ENCODE measurements at regions not wholly inside any gene's neighbourhood (a gene's known extent, or its start where the extent isn't known, plus 50 kb on each side); places are given as distances from the start of the nearest gene placed in this dataset.
"Not testable (repeated sequence)": the region's sequence is repeated elsewhere in the genome, so short reads cannot be mapped to it uniquely, and the experiment has no call there.

DNA sequence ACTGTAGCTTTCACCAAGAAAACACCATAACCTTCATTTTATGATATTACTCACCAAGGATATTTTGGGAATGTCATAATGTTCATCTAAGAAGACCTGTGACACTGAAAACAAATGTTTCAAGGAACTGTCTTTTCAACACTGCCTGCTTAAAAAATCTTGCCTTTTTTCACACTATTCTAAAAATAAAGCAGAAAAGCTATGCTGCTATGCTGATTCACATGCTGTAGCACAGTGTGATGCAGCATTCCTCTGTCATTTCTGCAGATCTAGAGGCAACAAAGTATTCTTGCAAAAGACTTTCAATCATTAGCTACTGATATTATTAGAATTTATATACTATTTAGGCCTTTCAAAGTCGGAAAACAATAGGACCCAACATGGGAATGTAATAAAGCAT lies 525.7 kb downstream of the UQCRFS1 start:
- no peak for DNase-seq (ENCODE audit: extremely low read depth, low read depth)
- TF ChIP-seq CTCF (IDR thresholded peaks at IDR 0.05; ENCODE audit: low read depth, low read length, missing control alignments), result no peak
- H3K4me3 ChIP-seq (replicated peaks; ENCODE audit: low read depth, low read length), result no peak overlapping the region

DNA sequence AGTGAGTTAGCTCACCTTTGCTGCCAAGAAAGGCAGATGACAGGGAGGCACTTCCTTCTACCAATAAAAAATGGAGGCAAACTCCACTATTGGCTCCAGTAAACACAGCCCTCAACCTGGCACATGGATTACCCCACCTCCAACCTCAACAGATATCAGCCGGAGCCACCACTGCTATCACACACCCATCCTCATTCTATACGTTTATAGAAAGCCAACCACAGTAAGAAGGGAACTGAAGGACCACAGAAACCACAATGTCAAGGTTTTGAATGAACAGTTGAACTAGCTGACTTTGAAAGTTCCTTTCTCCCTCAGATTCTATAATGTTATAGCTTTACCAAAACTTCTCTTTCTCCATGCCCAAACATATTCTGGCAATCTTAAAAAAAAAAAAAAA lies 526.2 kb downstream of the UQCRFS1 start:
- H3K4me3 ChIP-seq (replicated peaks; ENCODE audit: low read depth, low read length), result no peak overlapping the region
- no peak for TF ChIP-seq CTCF (IDR thresholded peaks at IDR 0.05; ENCODE audit: low read depth, low read length, missing control alignments)
- DNase-seq (ENCODE audit: extremely low read depth, low read depth), result no peak

GRCh38 chr19:28685802-28686201 lies 527.1 kb downstream of the UQCRFS1 start:
- no peak for DNase-seq (ENCODE audit: extremely low read depth, low read depth)

GRCh38 chr19:28685077-28685476 lies 527.9 kb downstream of the UQCRFS1 start:
- DNase-seq (ENCODE audit: extremely low read depth, low read depth); H3K4me3 ChIP-seq (replicated peaks; ENCODE audit: low read depth, low read length): not testable (repeated sequence)

More at GRCh38 chr19:28685802-28686201, 527.1 kb downstream of the UQCRFS1 start:
- H3K4me3 ChIP-seq (replicated peaks; ENCODE audit: low read depth, low read length), result no peak overlapping the region
- no peak for TF ChIP-seq CTCF (IDR thresholded peaks at IDR 0.05; ENCODE audit: low read depth, low read length, missing control alignments)

DNA sequence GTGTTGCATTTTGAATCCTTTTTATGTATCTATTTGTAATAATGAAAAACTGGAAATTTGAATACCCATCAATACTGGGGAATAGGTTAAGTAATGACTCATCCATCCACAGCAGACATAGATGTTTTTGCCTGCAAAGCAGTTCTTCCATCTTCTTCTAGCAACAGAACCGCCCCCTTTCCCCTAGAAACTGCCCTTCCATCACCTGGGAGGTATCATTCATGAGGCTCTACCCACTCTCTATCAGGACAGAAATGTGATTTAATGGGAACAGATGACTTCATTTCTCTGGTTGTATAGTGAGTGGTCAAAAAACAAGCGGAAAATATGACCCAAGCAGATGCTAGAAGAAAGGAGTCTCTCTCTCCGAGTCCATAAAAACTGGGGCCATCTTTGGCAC lies 532.8 kb downstream of the UQCRFS1 start:
- no peak for DNase-seq (ENCODE audit: extremely low read depth, low read depth)
- no peak for TF ChIP-seq CTCF (IDR thresholded peaks at IDR 0.05; ENCODE audit: low read depth, low read length, missing control alignments)
- no peak overlapping the region for H3K4me3 ChIP-seq (replicated peaks; ENCODE audit: low read depth, low read length)

- no peak for DNase-seq (ENCODE audit: extremely low read depth, low read depth)
- no peak overlapping the region for H3K4me3 ChIP-seq (replicated peaks; ENCODE audit: low read depth, low read length)
- no peak for TF ChIP-seq CTCF (IDR thresholded peaks at IDR 0.05; ENCODE audit: low read depth, low read length, missing control alignments)
Measured at GRCh38 chr19:28670836-28671235, 542.1 kb downstream of the UQCRFS1 start.

- TF ChIP-seq CTCF (IDR thresholded peaks at IDR 0.05; ENCODE audit: low read depth, low read length, missing control alignments), result no peak
- DNase-seq (ENCODE audit: extremely low read depth, low read depth), result no peak
- no peak overlapping the region for H3K4me3 ChIP-seq (replicated peaks; ENCODE audit: low read depth, low read length)
Measured at GRCh38 chr19:28669804-28670203, 543.1 kb downstream of the UQCRFS1 start.
